Coronary artery (tissue), 2 donors: ENCODE measurements at regions not wholly inside any gene's neighbourhood (a gene's known extent, or its start where the extent isn't known, plus 50 kb on each side); places are given as distances from the start of the nearest gene placed in this dataset.

Experiments
- DNase-seq: peaks from one replicate; pipeline ENCODE4 v3.0.0-alpha.2; 2017; ENCODE audit warnings: low spot score
- H3K27ac ChIP-seq, 2 donors: fragments of 200-600 bp; sonication (generic); one replicate each; pipeline ENCODE4 v1.5.1; 2016 to 2019
- H3K4me3 ChIP-seq: fragments of 200-600 bp; sonication (generic); 2 replicates; pipeline ENCODE4 v1.5.1; 2016; ENCODE audit warnings: mild to moderate bottlenecking, moderate library complexity
- TF ChIP-seq, protein P1 (sequence below): fragments of 200-600 bp; sonication (generic); IDR thresholded peaks from one replicate; pipeline ENCODE4 v1.5.1; 2019; ENCODE audit warnings: antibody characterized with exemption

DNA sequence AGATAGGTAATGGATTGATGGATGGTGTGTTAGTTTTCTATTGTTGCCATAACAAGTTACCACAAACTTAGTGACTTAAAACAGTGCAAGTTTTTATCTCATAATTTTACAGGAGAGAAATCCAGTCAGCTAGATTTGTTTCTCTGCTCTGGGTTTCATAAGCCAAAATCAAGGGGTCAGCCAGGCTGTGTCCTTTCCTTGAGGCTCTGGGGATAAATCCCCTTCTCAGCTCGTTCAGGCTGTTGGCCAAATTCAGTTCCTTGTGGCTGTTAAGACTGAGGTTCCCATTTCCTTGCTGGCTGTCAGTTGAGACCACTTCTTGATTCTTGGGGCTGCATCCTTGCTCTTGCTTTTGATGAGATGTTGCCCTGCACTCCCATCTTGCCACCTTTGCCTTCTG is 204.9 kb upstream of the CDH13 start:
- H3K4me3 ChIP-seq: no peak overlapping the region
- no peak for DNase-seq
- H3K27ac ChIP-seq: no peak overlapping the region
- TF ChIP-seq, protein P1, sequence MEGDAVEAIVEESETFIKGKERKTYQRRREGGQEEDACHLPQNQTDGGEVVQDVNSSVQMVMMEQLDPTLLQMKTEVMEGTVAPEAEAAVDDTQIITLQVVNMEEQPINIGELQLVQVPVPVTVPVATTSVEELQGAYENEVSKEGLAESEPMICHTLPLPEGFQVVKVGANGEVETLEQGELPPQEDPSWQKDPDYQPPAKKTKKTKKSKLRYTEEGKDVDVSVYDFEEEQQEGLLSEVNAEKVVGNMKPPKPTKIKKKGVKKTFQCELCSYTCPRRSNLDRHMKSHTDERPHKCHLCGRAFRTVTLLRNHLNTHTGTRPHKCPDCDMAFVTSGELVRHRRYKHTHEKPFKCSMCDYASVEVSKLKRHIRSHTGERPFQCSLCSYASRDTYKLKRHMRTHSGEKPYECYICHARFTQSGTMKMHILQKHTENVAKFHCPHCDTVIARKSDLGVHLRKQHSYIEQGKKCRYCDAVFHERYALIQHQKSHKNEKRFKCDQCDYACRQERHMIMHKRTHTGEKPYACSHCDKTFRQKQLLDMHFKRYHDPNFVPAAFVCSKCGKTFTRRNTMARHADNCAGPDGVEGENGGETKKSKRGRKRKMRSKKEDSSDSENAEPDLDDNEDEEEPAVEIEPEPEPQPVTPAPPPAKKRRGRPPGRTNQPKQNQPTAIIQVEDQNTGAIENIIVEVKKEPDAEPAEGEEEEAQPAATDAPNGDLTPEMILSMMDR: no peak

DNA sequence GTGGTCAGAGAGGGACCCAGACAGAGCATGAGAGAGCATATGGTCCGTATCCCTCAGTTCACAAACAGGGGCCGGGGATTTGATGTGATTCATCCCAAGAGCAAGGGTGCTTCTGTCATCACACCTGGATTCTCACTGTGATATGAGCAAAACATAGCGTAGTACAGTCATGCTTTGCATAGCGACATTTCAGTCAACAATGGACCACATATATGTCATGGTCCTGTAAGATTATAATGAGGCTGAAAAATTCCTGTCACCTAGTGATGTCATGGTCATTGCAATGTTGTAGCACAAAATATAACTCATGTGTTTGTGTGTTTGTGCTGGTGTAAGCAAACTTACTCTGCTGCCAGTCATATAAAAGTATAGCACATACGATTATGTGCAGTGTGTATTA is 207.4 kb upstream of the CDH13 start:
- no peak overlapping the region for H3K4me3 ChIP-seq
- no peak overlapping the region for H3K27ac ChIP-seq
- DNase-seq: no peak
- TF ChIP-seq, protein P1: no peak

DNA sequence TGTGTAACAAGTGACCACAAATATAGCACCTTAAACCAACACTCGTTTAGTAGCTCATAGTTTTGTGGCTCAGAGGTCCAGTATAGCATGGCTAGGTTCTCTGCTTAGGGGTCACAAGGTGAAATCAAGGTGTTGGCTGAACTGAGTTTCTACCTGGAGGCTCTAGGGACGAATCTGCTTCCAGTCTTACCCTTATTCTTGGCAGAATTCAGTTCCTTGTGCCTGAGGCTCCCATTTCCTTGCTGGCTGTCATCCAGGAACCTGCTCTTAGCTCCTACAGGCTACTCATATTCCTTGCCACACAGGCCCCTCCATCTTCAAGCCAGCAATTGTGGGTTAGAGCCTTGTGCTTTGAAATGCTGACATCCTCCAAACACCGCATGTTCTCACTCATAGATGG is 212.3 kb upstream of the CDH13 start:
- no peak for DNase-seq
- H3K27ac ChIP-seq: no peak overlapping the region
- no peak overlapping the region for H3K4me3 ChIP-seq
- TF ChIP-seq, protein P1: no peak

DNA sequence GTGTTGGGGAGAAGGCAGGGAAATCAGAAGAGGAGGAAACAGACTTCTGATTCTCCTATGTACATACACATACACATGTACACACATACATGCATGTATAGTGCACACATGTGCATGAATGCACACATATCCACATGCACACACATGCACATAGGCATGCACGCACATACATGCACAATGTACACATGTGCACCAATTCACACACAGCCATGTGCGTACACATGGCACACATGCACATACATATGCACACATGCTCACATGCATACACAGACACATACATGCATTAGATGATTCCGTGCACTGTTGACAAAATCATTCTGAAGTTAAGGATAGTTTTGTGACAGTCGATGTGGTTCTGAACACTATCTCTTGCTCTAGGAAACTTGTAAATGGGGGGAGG is 214.0 kb upstream of the CDH13 start:
- DNase-seq: no peak
- no peak overlapping the region for H3K27ac ChIP-seq
- TF ChIP-seq, protein P1: no peak
- no peak overlapping the region for H3K4me3 ChIP-seq

DNA sequence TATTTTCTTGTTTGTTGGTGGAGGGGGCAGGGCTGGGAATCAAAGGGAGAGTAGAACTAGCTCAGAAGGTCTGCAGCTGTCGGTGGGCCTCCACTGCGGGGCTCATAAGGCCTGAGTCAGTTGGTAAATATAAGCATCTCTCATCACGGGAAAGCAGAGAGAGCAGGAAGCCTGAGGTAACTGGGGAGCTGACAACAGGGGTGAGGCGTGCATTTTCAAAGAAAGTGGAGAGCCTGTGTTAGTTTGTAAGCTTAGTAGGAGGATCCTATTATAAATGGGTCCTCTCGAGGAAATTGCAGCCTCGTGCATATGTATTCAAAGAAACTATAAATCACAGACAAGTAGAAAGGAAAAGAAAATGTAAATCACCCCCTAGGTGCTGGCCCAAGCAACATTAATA is 221.0 kb upstream of the CDH13 start:
- Histone ChIP-seq H3K4me3 (no peak overlapping the region), H3K27ac (no peak overlapping the region)
- TF ChIP-seq, protein P1: no peak

DNA sequence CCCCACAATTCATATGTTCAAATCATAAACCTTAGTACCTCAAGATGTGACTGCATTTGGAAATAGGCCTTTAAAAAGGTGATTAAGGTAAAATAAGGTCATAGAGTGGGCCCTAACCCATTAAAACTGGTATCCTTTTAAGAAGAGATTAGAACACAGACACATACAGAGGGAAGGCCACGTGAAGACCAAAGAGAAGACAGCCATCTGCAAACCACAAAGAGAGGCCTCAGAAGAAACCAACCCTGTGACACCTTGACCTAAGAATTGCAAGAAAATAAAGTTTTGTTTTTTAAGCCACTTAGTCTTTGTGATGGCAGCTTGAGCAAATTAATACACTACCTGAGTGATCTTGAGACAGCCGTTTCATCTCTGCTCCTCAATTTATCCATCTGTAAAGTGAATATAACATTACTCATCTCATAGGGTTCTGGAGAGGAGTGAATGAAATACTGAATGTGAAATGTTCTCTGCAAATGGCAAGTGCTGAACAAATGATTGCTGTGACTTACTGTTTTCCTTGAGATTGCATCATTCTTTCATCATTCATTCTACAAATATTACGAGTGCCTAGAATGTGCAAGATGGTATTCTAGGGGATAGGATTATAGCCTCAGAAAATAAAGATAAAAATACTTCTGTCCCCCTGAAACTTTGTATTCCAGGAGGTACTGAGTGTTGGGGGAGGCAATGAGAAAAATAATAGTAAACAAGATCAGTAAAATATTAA is 222.0 kb upstream of the CDH13 start:
- no peak overlapping the region for H3K4me3 ChIP-seq
- TF ChIP-seq, protein P1: no peak
- DNase-seq: no peak
- no peak overlapping the region for H3K27ac ChIP-seq

More for the DNA sequence above, 221.0 kb upstream of the CDH13 start:
- no peak for DNase-seq

DNA sequence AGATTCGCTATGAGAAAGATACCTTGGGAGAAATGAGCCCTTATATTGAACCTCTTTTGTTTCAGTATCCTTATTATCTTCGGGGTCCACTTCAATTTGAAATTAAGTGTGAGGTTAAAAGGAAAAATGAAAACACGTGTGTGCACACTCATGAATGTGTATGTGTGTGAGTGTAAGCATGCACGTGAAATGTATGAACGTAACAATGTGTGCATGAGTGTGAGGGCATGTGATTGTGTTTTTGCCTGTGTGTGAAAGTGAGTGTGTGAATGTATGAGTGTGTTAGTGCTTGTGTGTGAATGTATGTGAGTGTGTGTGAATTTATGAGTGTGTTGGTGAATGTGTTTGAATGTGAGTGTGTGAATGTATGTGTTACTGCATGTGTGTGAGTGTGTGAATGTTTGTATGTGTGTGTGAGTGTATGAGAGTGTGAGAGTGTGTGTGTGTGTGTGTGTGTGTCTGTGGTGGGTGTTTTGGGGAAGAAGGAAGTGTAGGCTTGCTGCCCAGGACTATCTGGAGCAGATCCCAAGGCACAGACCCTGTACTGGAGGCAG is 224.0 kb upstream of the CDH13 start:
- H3K4me3 ChIP-seq: no peak overlapping the region
- no peak for DNase-seq
- H3K27ac ChIP-seq: no peak overlapping the region
- TF ChIP-seq, protein P1: no peak
